ENCODE measurements at regions not wholly inside any gene's neighbourhood (a gene's known extent, or its start where the extent isn't known, plus 50 kb on each side); places are given as distances from the start of the nearest gene placed in this dataset.
"Not testable (repeated sequence)": the region's sequence is repeated elsewhere in the genome, so short reads cannot be mapped to it uniquely, and the experiment has no call there.

DNA sequence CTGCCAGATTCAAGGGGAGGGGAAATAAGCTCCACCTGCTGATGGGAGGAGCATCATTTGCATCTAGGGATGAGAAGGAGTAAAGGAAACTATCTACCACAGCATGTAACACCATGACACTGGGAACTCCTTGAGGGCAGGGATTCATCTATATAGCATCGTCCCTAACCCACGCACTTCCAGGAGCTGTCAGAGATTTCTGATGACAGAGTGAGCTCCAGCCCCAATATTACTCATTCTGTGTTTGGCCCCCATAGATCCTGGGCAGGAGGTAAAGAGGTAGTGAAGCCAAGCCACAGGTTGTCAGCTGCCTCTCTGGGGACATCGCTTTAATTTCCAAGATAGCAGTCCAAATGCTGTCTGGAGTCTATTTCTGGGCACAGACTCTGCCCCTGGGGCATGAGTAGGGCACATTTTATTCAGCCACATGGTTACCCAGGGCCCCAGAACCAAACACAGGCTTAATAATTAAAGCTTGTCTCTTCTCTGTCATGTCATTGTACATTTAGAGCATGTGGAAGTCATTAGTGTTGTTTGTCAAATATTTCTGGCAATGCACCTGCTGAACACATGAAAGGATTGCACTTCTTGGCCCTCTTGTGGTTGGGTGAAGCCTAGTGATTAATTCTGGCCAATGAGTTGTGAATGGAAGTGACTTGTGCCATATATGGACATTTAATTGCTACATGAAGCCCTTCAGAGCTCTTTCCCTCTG lies 105.9 kb upstream of the POU3F1 start:
- DNase-seq, result no peak

DNA sequence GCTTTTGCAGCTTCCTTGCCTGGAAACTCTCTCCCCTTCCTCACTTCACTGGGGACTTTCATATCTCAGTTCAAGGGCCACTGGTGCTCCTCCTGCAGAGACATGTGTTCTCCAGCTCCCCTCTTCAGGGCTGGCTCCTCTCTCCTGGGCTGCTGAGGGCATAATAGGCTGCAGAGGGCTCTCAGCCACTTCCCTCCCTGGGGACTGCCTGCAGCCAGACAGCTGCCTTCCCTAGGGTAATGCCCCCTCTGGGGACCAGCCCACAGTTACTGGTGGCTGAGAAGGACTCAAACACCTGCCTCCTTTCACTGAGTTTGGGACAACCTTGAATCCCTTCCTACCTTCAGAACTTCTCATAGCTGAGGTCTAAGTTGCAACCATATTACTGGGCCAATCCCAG lies 104.8 kb upstream of the POU3F1 start:
- DNase-seq, result no peak

DNA sequence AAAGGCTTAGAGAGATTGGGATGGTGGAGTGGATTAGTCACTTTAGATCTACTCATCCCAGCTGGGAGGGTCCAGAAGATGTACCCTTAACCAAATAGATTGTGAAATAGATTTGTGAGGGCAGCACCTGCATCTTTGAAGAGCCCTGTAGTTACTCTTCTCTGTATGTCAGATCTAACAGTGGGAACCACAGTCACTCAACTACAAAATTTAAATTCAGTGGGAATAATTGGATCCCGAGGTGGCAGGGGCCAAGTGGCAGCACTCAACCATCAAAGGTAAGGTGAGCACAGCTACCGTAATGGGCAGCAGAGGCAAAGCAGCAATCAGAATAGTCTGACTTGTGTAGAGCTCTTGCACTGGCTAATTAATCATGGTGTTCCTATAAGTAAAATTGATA lies 99.5 kb upstream of the POU3F1 start:
- not testable (repeated sequence) for DNase-seq

DNA sequence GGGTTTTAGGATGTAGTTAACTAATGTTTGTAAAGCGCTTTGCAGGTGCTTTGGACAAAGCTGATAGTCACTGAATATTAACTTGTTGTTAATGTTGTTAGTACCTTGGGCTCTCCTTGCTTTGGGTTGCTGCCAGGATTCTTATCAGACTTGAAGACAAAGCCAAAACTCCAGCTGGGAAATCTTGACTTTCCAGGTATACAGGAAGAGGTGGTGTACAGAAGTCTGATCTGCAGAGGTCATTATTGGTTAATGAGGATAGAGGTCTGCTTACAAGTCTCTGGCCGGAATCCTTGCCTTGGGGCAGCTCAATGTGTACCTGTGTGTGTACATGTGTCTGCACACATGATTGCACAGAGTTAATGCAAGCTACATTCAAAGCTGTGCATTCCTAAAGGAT lies 96.0 kb upstream of the POU3F1 start:
- no peak for DNase-seq

DNA sequence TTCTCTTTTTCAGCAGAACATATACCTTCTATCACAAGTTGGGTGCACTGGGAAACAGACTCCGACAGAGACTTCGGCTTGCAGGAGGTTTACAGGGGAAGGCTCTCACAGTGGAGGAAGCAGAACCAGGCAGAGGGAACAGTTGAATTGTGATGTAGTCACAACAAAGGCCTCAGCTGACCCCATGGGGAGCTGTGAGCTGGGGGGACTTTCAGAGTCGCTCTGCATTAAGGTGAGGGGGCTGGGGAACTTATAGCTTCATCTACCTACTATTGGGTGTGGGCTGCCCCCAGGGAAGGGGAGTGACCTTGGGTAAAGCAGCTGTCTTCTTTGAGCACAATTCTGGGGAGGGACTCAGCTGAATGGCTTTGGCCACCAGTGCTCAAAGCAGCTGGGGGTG lies 94.9 kb upstream of the POU3F1 start:
- no peak for DNase-seq

DNA sequence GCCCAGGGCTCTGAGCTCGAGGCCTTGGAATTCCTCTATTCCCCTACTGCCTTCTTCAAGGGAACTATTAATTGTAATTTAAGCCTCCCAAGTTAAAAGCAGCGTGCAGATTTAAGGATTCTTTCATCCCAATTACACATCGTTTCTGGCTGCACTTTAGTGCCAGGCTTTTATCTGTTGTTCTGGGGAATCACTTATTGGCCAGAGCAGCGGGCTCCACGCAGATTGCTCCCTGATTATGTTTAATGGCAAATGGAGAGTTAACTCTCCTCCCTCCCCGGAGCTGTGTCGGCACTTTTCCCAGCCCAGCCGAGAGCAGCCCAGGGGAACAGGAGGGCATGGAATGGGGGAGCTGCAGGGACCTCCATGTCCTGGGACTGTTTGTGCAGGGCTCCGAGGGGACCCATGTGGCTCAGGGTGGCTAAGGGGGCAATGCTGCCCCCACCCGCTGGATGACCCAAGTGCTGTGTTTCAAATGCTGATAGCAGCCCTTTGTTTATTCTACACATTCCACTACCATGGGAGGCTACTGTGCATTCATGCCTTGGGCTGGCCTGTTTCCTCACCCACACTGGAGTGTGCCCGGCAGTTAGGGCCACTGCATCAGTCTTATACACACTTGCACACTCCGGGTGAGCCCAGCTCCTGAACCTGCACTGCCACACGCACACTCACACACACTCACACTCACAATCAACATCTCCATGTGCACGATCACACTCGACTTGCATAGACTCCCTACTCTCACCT lies 93.3 kb upstream of the POU3F1 start:
- DNase-seq, result no peak

DNA sequence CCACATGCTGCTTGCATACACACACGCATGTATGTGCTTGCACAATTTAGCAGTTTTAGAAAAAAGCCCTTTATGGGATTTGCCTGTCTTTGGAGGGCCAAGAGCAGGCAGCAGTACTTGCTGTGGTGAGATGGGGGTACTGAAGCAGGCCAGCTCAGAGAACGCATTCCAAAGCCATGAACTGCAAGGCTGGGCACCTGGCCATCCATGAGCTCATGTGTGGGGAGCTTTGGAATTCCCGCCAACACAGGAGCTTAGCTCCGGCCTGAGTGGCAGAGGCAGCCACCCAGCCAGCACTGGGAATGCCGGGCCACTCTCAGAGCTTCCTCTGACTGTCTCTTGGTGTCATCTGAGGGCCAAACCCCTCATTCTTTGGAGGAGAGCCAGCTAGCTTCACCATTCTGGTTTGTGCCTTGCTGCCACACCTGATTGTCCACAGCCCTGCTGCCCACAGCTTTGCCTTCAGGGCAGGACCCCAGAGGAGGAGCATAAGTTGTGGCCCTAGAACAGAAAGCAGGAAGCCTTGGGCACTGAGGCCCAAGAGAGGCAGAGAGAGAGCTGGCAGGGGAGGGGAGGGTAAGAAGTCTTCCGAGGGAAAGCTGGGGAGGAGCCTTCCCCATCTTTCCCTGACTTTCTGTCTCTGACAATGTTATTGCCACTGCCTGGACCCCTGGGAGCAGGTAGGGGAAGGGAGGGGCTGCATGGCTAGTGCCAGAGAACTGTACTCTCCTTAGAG lies 92.1 kb upstream of the POU3F1 start:
- DNase-seq, result no peak

DNA sequence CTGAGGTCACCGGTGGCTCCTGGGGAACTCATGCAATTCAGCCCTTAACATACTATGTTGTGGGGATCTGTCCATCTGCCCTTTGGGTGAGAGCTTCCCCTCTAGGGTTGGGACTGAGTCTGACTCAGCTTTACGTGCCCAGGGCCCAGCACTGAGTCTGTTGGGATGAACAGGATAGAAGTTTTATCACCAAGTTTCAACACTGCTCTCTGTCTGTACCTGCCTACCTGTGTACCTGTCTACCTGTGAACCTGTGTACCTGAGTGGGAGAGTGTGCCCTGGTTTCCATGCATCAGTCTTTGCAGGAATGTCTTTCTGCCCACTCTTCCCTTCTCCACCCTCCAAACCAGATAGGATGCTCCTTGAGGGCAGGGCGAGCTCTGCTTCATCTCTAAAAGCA lies 90.6 kb upstream of the POU3F1 start:
- DNase-seq, result no peak

DNA sequence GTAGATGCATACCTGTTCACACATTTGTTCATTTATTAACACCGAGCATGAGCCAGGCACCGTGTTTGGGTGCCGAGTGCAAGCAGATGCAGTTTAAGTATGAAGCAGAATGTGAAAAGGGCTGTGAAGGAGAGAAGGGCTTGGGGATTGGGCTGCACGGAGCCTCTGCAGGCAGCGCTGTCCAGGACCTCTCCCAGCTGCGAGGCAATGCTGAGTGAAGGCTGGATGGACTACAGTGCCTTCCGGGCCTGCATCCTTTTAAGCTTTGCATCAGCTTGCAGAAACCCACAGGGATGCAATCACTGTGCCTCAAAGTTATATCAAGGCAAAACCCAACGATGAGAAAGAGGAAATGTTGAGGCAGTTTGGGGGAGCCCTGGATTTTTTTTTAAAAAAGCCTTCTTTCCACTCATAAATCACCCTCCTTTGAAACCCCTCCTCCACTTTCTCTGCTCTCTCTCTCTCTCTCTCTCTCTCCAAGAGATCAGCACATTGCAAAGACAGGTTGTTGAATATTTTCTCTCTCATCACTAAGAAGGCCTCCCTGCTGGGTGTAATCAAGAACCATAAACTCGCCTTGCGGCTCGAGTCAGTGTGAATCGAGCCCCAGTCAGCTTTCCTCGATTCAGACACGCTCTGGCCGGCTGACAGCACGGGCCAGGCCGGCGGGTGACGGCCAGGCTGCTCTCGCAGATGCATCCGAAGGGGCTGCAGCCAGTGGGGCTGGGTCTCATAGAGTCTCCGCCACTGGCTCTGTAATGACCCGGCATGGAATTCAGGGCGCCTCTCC lies 89.2 kb upstream of the POU3F1 start:
- DNase-seq, result no peak

DNA sequence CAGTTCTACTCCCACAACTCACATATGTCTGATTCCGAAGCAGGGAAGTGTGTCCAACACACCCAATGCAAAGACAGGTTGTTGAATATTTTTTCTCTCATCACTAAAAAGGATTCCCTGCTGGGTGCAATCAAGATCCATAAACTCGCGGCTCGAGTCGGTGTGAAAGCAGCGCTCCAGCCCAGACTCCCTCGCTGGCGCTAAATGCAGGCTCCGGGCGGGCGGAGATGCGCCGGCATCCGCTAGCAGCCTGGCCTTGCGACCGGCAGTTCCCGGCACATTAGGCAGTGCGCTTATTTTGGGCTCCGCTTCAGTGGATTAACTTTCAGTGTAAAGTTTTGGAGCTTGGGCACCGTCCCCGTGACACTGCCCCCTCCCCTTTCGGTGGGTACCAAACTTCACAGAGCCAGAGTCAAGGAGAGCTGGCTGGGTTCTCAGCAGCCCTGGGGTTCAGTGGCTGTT lies 87.7 kb upstream of the POU3F1 start:
- no peak for DNase-seq

DNA sequence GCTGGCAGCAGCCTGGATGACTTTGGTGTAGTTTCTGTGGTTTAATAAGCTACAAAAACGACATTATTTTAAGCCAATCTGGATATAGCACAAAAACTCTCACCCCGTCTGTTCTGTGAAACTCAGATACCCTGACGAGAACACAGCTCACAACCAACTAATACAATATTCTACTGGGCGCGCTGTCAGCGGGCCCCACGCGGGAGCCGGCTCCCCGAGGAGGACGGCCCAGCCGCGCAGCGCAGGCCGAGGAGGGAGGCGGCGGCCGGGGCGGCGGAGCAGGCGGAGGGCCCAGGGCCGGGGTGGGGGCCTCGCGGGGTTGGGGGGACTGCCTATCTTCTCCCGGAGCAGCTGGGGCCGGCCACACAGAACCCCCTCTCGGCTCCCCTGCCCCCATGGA lies 87.2 kb upstream of the POU3F1 start:
- DNase-seq, result no peak

DNA sequence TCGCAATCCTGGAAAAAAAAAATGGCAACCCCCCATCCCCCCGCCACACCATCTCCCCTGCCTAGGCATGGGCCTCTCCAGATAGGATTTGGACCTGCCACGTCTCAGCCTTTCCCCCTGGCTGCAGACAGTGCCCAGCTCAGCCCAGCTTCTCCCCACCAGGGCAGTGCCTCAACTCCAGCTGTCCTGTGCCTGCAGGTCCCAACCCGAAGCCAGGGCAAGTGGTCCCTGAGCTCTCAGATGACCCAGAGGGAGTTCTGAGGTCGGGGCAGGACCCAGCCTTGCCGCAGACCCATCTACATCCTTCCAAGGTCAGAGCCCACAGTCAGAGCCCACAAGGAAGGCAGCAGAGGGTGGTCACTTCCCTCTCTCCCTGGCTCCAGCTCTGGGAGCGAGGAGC lies 86.7 kb upstream of the POU3F1 start:
- no peak for DNase-seq

DNA sequence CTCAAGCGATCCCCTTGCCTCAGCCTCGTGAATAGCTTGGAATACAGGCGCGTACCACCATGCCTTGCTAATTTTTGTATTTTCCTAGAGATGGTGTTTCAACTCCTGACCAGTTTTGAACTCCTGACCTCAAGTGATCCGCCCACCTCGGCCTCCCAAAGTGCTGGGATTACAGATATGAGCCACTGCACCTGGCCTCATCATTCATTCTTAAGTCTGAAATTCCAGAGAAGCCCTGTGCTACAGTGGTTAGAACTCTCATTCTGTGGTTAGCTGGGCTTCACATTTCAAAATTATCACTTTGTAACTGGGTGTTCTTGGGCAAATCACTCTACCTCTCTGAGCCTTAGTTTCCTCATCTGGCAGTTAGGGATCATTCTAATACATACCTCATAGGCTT lies 86.1 kb upstream of the POU3F1 start:
- DNase-seq, result no peak

DNA sequence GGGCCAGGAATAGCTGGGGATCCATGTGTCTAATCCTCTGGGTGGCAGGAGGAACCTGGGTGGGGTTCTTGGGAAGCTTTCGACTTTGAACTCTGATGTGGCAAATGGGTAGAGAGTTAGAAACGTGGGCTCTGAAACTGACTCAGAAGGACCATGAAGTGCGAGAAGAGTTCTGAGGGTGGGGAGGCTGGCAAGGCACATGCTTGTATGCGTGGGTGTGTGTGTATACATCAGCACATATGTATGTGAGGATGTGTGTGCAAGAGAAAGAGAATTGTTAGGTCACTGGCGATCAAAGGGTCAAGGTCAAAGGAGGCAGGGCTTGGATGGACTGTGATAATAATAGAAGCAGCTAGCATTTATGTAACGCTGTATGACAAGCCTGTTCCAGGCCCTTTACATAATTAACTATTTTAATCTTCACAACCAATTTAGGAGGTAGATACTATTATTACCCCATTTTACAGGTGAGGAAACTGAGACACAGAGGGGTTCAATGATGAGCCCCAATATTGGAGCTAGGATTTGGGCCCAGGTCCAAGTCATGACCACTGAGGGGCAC lies 84.5 kb upstream of the POU3F1 start:
- DNase-seq, result no peak

DNA sequence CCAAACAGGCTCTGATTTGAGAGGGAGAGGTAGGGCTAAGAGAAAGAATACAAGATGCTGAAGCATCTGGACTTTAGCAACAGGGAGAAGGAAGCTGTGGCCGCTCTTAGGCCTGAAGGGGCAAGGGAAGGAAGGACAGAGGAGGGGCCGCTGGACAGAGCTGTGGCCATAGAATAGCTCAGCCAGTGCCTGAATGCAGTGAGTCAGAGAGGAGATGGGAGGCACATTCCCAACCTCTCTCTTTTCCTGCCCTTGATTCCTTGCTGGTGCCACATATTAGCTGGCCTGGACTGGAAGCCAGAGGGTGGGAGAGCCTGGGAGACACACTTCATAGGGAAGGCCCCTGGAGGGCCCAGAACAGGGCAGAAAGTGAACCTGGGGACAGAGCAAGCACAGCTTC lies 83.4 kb upstream of the POU3F1 start:
- no peak for DNase-seq

DNA sequence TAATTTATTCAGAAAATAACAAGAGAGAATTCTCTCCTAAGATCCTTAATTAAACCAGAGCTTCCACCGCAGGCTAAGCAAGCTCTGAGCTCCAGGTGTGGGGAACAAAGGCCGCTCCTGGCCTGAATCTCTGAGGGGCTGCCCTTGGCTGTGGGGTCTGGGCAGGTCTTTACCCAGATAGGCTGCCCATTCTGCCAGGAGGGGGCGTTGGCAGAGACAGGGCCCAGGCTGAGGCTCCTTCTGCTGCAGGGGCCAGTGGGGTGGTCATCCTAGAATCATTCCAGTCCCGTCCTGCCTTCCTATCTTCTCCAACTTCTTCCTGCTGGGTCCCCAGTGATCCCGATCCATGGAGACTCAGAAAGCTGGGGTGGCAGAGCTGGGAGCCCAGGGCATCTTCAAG lies 82.9 kb upstream of the POU3F1 start:
- DNase-seq, result no peak

DNA sequence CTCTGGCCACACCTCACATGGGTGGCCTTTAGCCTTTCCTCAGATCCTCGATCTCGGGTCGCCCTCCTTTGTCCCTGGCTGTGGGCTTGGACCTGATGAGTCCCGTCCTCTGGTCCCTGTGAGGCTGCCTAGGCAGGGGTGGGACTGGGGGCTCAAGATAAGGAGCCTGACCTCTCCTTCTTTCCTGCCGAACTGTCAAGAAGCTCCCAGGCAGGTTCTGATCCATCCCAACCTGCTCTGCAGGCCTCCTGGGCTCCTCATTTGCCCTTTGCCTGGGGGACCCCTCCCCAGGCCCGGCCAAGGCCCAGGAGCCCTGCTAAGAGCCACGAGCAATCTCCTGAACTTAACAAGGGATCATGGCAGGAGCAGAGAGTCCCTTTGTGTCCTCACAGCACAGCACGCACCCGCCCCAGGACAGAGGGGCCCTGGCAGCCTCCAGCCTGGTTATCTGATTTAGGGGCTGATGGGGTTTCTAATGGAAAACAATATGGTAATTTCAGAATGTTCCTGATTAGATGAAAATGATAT lies 82.4 kb upstream of the POU3F1 start:
- DNase-seq, result no peak

DNA sequence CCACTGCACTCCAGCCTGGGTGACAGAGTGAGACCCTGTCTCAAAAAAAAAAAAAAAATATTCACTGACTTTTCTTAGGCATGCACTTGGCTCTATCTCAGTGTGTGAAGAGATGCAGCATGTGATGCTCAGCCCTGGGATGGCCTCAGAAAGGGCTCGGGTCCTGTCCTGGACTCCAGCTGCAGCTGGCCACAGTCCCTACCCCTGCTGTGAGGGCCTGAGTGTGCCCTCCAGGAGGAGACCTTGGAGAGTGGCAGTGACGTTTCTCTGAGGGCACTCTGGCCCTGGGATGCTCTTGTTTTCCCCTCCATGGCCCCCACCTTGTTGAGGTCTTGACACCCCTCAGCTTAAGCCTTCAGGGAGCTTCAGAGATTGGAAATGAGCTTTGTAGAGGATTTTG lies 81.9 kb upstream of the POU3F1 start:
- no peak for DNase-seq

DNA sequence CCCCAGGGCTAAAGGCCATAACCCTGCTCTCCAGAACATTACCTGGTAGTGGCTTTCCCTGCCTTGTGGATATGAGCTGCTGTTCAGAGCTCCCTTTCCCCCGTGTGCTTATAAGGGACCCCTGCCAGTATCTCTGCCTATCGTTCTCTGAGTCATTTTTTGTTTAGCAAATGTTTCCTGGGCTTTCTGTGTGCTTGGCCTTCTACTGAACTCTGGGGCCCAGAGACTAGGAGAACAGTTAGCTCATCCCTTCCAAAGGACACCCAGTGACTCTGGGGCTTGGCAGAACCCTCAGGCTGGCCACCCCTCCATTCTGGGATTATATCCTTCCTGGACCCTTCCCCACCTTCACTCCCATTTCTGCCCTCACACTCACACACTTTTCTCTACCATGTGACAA lies 80.8 kb upstream of the POU3F1 start:
- DNase-seq, result no peak

DNA sequence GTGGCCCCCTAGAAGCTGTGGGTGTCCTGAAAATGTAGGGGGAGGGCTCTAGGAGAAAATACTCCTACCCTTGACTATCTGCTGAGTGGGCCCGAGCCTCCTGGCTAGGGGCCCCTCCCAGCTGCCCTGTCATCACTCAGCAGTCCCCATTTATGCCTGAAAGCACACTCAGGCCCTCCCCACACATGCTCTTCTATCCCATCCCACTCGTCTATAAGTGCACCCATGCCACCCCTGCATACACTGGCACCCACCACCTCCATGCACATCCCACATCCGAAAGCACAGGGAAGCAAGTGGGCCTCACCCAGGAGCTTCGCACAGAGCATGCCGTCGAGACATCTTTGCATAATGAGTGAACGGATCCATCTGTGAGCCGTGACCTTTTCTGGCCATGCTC lies 80.4 kb upstream of the POU3F1 start:
- DNase-seq, result no peak

DNA sequence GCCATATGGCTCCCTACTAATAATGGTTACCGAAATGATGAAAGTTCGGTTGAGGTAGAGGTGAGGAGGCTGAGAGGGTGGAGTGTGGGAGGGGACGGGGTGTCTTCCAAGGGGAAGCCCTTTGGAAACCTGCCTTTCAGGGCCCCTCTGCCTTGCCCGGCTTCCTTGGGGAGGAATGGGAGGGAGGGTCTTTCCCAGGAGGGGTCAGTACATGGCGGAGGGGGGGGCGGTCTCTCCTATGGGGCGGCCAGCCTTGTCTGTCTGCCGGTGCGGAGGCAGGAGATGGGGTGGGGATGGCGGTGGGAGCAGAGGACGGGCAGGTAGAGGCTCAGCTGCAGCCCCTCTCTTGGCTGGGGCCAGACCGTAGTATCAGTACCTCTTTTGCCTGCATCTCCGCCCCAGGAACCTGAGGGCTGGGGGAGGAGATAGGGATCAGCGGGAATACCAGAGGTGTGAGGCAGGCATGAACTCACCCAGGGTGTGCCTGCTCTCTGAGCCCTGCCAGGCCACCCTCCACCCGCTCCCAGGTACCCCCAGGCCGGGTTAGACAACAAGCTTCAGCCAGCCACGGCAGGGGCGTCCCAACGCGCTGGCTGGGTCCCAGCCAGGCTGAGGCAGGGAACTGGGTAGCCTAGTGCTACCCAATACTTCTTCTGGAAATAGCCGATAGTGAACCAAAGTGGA lies 79.4 kb upstream of the POU3F1 start:
- no peak for DNase-seq

DNA sequence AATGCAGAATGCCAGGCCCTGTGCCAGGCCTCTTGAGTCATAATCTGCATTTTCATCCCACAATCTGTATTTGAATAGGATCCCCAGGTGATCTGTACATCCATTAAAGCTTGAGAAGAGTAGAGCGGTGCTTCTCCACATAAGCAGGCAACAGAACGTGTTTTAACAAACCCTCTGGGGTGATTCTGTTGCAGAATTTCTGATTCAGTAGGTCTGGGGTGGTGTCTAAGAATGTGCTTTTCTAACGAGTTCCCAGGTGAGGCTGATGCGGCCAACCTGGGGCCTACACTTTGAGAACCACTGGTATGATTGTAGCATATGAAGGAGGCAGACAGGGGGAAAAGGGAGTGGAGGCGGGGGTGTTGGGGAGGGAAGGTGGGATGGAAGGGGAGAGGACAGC lies 78.4 kb upstream of the POU3F1 start:
- DNase-seq, result no peak
